PFSK-1 (cell line): ENCODE measurements at regions not wholly inside any gene's neighbourhood (a gene's known extent, or its start where the extent isn't known, plus 50 kb on each side); places are given as distances from the start of the nearest gene placed in this dataset.

Experiments used
- POLR2AphosphoS5 ChIP-seq: IDR thresholded peaks from 2 replicates; pipeline ENCODE4 v1.6.1; 2012; ENCODE audit warnings: low read depth, mild to moderate bottlenecking, control low read depth, low read length, moderate library complexity
- REST ChIP-seq, 2 experiments: IDR thresholded peaks; 2 replicates each; pipeline versions ENCODE4 v1.6.1 to v1.8.0; 2011 to 2012; ENCODE audit warnings: low read depth in 2 of 2, low read length in 2 of 2, control low read depth in 1 of 2, inconsistent platforms in 1 of 2, mild to moderate bottlenecking in 1 of 2, moderate library complexity in 1 of 2; ENCODE audit not compliant: insufficient read depth in 1 of 2
- SIN3A ChIP-seq: IDR thresholded peaks from 2 replicates; pipeline ENCODE4 v1.6.1; 2012; ENCODE audit warnings: mild to moderate bottlenecking, low read length, moderate library complexity, borderline replicate concordance; ENCODE audit not compliant: insufficient read depth
- TAF1 ChIP-seq: IDR thresholded peaks from 2 replicates; pipeline ENCODE4 v1.6.1; 2012; ENCODE audit warnings: low read length, control low read depth, borderline replicate concordance; ENCODE audit not compliant: insufficient read depth

GRCh38 chr10:93165367-93165766 lies 91.7 kb downstream of the CYP26A1 start:
- TF ChIP-seq REST (IDR thresholded peaks at IDR 0.05; ENCODE audit: insufficient read depth in 1 of 2, low read depth in 2 of 2, low read length in 2 of 2) (no peak), SIN3A (no peak), POLR2AphosphoS5 (no peak), TAF1 (no peak)
